ENCODE measurements at regions not wholly inside any gene's neighbourhood (a gene's known extent, or its start where the extent isn't known, plus 50 kb on each side); places are given as distances from the start of the nearest gene placed in this dataset.

DNA sequence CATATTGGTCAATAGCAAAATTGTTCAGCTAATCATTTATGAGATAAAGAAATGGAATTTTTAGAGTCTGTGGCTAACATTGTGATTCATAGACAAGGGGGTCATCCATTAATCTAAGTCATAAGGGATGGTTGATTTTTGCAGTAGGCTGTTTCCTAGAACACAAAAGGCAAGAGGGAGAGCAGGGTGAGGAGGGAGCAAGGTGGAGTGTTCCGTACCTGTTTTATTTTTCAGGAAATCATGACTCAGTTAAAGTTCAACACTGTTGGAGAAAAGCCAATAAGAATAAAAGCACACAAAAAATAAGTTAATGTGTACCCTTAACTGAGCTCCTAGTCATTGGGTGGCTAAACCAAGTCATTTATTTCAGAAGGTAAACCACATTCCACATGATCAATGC lies 512.4 kb upstream of the ATXN8OS start:
- no peaks in the 10 kb centered on the region for H3K27me3 ChIP-seq (ENCODE audit: control insufficient read depth, insufficient read depth, low read length)
- DNase-seq (ENCODE audit: low read depth, low spot score): no peak
- intact Hi-C loops (cut with micrococcal nuclease; ENCODE audit: unreplicated experiment): no loop called here
- no peaks in the 10 kb centered on the region for H3K4me1 ChIP-seq (ENCODE audit: control insufficient read depth, insufficient read depth, low read length)
- POLR2A ChIA-PET: no interaction called here
- in situ Hi-C loops (cut with HindIII; ENCODE audit: low pct_unique_long_range_greater_than_20kb, low sequenced_read_pairs): no loop called here
- H3K4me3 ChIP-seq (ENCODE audit: low read depth in 2 of 2, low read length in 2 of 2): no peak overlapping the region
- no peak for ATAC-seq
- CTCF ChIA-PET: no interaction called here
- no peaks in the 10 kb centered on the region for H3K36me3 ChIP-seq (ENCODE audit: control insufficient read depth, insufficient read depth, low read length)
- no peak overlapping the region for H3K27ac ChIP-seq (ENCODE audit: low read length)
- no peaks in the 10 kb centered on the region for H3K9me3 ChIP-seq (ENCODE audit: control insufficient read depth, insufficient read depth, low read depth, low read length)
- BruUV-seq (replicated peaks): no TSS peak
- TF ChIP-seq, protein P1, sequence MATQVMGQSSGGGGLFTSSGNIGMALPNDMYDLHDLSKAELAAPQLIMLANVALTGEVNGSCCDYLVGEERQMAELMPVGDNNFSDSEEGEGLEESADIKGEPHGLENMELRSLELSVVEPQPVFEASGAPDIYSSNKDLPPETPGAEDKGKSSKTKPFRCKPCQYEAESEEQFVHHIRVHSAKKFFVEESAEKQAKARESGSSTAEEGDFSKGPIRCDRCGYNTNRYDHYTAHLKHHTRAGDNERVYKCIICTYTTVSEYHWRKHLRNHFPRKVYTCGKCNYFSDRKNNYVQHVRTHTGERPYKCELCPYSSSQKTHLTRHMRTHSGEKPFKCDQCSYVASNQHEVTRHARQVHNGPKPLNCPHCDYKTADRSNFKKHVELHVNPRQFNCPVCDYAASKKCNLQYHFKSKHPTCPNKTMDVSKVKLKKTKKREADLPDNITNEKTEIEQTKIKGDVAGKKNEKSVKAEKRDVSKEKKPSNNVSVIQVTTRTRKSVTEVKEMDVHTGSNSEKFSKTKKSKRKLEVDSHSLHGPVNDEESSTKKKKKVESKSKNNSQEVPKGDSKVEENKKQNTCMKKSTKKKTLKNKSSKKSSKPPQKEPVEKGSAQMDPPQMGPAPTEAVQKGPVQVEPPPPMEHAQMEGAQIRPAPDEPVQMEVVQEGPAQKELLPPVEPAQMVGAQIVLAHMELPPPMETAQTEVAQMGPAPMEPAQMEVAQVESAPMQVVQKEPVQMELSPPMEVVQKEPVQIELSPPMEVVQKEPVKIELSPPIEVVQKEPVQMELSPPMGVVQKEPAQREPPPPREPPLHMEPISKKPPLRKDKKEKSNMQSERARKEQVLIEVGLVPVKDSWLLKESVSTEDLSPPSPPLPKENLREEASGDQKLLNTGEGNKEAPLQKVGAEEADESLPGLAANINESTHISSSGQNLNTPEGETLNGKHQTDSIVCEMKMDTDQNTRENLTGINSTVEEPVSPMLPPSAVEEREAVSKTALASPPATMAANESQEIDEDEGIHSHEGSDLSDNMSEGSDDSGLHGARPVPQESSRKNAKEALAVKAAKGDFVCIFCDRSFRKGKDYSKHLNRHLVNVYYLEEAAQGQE (IDR thresholded peaks at IDR 0.05; ENCODE audit: insufficient read depth in 1 of 2, low read depth in 2 of 2, low read length in 1 of 2): no peak
- TF ChIP-seq TCF7L2 (IDR thresholded peaks at IDR 0.05; ENCODE audit: low read depth, low read length): no peak
- TF ChIP-seq POLR2AphosphoS5 (IDR thresholded peaks at IDR 0.05; ENCODE audit: low read depth, low read length): no peak
- TF ChIP-seq, protein P2, sequence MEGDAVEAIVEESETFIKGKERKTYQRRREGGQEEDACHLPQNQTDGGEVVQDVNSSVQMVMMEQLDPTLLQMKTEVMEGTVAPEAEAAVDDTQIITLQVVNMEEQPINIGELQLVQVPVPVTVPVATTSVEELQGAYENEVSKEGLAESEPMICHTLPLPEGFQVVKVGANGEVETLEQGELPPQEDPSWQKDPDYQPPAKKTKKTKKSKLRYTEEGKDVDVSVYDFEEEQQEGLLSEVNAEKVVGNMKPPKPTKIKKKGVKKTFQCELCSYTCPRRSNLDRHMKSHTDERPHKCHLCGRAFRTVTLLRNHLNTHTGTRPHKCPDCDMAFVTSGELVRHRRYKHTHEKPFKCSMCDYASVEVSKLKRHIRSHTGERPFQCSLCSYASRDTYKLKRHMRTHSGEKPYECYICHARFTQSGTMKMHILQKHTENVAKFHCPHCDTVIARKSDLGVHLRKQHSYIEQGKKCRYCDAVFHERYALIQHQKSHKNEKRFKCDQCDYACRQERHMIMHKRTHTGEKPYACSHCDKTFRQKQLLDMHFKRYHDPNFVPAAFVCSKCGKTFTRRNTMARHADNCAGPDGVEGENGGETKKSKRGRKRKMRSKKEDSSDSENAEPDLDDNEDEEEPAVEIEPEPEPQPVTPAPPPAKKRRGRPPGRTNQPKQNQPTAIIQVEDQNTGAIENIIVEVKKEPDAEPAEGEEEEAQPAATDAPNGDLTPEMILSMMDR (IDR thresholded peaks at IDR 0.05): no peak
- TF ChIP-seq SIN3A (IDR thresholded peaks at IDR 0.05; ENCODE audit: borderline replicate concordance, insufficient read depth, low read depth, low read length): no peak

DNA sequence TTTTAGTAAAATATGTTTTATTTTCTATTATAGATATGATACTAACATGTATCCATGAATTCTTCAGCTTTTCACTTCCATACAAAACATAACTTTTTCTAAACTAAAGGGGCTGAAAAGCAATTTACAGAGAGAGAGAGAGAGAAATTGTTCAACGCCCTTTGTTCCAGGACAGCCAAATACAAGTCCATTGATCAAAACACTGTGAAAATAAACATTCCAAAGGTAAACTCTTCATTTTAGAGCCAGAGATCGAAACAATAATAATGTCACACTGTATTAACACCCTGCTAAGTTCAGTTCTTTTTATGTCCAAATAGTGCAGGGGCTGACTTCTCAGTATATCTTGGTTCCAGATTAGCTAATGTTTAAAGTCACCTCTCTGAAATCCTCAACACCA lies 516.2 kb upstream of the ATXN8OS start:
- Histone ChIP-seq H3K4me1 (ENCODE audit: control insufficient read depth, insufficient read depth, low read length) (no peaks in the 10 kb centered on the region), H3K9me3 (ENCODE audit: control insufficient read depth, insufficient read depth, low read depth, low read length) (no peaks in the 10 kb centered on the region), H3K4me3 (ENCODE audit: low read depth in 2 of 2, low read length in 2 of 2) (no peak overlapping the region), H3K27ac (ENCODE audit: low read length) (no peak overlapping the region), H3K27me3 (ENCODE audit: control insufficient read depth, insufficient read depth, low read length) (no peaks in the 10 kb centered on the region), H3K36me3 (ENCODE audit: control insufficient read depth, insufficient read depth, low read length) (no peaks in the 10 kb centered on the region)
- ATAC-seq: no peak
- CTCF ChIA-PET: no interaction called here
- POLR2A ChIA-PET: no interaction called here
- no TSS peak for BruUV-seq (replicated peaks)
- intact Hi-C loops (cut with micrococcal nuclease; ENCODE audit: unreplicated experiment) (no loop called here), in situ Hi-C loops (cut with HindIII; ENCODE audit: low pct_unique_long_range_greater_than_20kb, low sequenced_read_pairs) (no loop called here)
- DNase-seq (ENCODE audit: low read depth, low spot score): no peak
- TF ChIP-seq TCF7L2 (IDR thresholded peaks at IDR 0.05; ENCODE audit: low read depth, low read length) (no peak), POLR2AphosphoS5 (IDR thresholded peaks at IDR 0.05; ENCODE audit: low read depth, low read length) (no peak), SIN3A (IDR thresholded peaks at IDR 0.05; ENCODE audit: borderline replicate concordance, insufficient read depth, low read depth, low read length) (no peak)
- TF ChIP-seq, protein P1 (IDR thresholded peaks at IDR 0.05; ENCODE audit: insufficient read depth in 1 of 2, low read depth in 2 of 2, low read length in 1 of 2): no peak
- TF ChIP-seq, protein P2 (IDR thresholded peaks at IDR 0.05): no peak
